ENCODE measurements at regions not wholly inside any gene's neighbourhood (a gene's known extent, or its start where the extent isn't known, plus 50 kb on each side); places are given as distances from the start of the nearest gene placed in this dataset.

GRCh38 chr14:38959021-38959420 lies 144.0 kb downstream of the SEC23A start:
- POLR2A ChIA-PET, result no interaction called here
- CTCF ChIA-PET, result no interaction called here
- no peaks in the 10 kb centered on the region for H3K27me3 ChIP-seq (ENCODE audit: control insufficient read depth, insufficient read depth, low read length)
- no peak overlapping the region for H3K4me3 ChIP-seq (ENCODE audit: low read depth, low read length)
- no peaks in the 10 kb centered on the region for H3K36me3 ChIP-seq (ENCODE audit: control insufficient read depth, insufficient read depth, low read length)
- no peak for DNase-seq (ENCODE audit: low read depth)
- TF ChIP-seq CTCF (IDR thresholded peaks at IDR 0.05; ENCODE audit: insufficient read depth, low read depth, low read length), result no peak

GRCh38 chr14:38958589-38958988 lies 144.4 kb downstream of the SEC23A start:
- H3K4me3 ChIP-seq (ENCODE audit: low read depth, low read length), result no peak overlapping the region
- H3K27me3 ChIP-seq (ENCODE audit: control insufficient read depth, insufficient read depth, low read length), result no peaks in the 10 kb centered on the region
- H3K36me3 ChIP-seq (ENCODE audit: control insufficient read depth, insufficient read depth, low read length), result no peaks in the 10 kb centered on the region
- TF ChIP-seq CTCF (IDR thresholded peaks at IDR 0.05; ENCODE audit: insufficient read depth, low read depth, low read length), result no peak
- POLR2A ChIA-PET, result no interaction called here
- CTCF ChIA-PET, result no interaction called here
- DNase-seq (ENCODE audit: low read depth), result no peak

- peak; percentile 52 for DNase-seq (ENCODE audit: low read depth)
- Histone ChIP-seq H3K4me3 (ENCODE audit: low read depth, low read length) (no peak overlapping the region), H3K36me3 (ENCODE audit: control insufficient read depth, insufficient read depth, low read length) (no peaks in the 10 kb centered on the region), H3K27me3 (ENCODE audit: control insufficient read depth, insufficient read depth, low read length) (no peaks in the 10 kb centered on the region)
- TF ChIP-seq CTCF (IDR thresholded peaks at IDR 0.05; ENCODE audit: insufficient read depth, low read depth, low read length), result no peak
- ChIA-PET CTCF (interaction anchor here (1.1 to 2.2 kb wide), 3 partner anchors 10 to 64 kb away, joined by 3 to 8 read pairs (median 3); no protein-coding TSS in a partner anchor), POLR2A (no interaction called here)
Measured at GRCh38 chr14:38951451-38951850, 151.6 kb downstream of the SEC23A start.

- no peaks in the 10 kb centered on the region for H3K36me3 ChIP-seq (ENCODE audit: control insufficient read depth, insufficient read depth, low read length)
- POLR2A ChIA-PET, result no interaction called here
- DNase-seq (ENCODE audit: low read depth), result no peak
- H3K27me3 ChIP-seq (ENCODE audit: control insufficient read depth, insufficient read depth, low read length), result no peaks in the 10 kb centered on the region; the same call in 1 of the 2 replicates
- TF ChIP-seq CTCF (IDR thresholded peaks at IDR 0.05; ENCODE audit: insufficient read depth, low read depth, low read length), result no peak
- CTCF ChIA-PET, result interaction anchor here (1.2 to 2.2 kb wide), 2 partner anchors 9 to 65 kb away, joined by 3 to 8 read pairs; no protein-coding TSS in a partner anchor
- no peak overlapping the region for H3K4me3 ChIP-seq (ENCODE audit: low read depth, low read length)
Measured at GRCh38 chr14:38950676-38951075, 152.4 kb downstream of the SEC23A start.

GRCh38 chr14:38948576-38948975 lies 154.5 kb downstream of the SEC23A start:
- POLR2A ChIA-PET, result no interaction called here
- Histone ChIP-seq H3K4me3 (ENCODE audit: low read depth, low read length) (no peak overlapping the region), H3K27me3 (ENCODE audit: control insufficient read depth, insufficient read depth, low read length) (peaks cover 4% of the 10 kb centered on the region), H3K36me3 (ENCODE audit: control insufficient read depth, insufficient read depth, low read length) (no peaks in the 10 kb centered on the region)
- CTCF ChIA-PET, result no interaction called here
- no peak for TF ChIP-seq CTCF (IDR thresholded peaks at IDR 0.05; ENCODE audit: insufficient read depth, low read depth, low read length)
- DNase-seq (ENCODE audit: low read depth), result no peak
